HG03066 (cell line): ENCODE measurements at regions not wholly inside any gene's neighbourhood (a gene's known extent, or its start where the extent isn't known, plus 50 kb on each side); places are given as distances from the start of the nearest gene placed in this dataset.

Experiments
- ATAC-seq: cut with Tn5 transposase; IDR thresholded peaks from one replicate; pipeline ENCODE4 v1.9.1; 2021; ENCODE audit warnings: low read depth; ENCODE audit not compliant: unreplicated experiment

- ATAC-seq, result no peak
Observed at GRCh38 chr2:209323738-209324137, 100.1 kb upstream of the MAP2 start.

GRCh38 chr2:209324281-209324680 is 99.6 kb upstream of the MAP2 start:
- no peak for ATAC-seq

- ATAC-seq, result no peak
Observed at GRCh38 chr2:209331291-209331844, 92.5 kb upstream of the MAP2 start.

- peak; percentile 89 for ATAC-seq
Observed at GRCh38 chr2:209334188-209335017, 89.4 kb upstream of the MAP2 start.

- ATAC-seq, result no peak
Observed at GRCh38 chr2:209340522-209340921, 83.3 kb upstream of the MAP2 start.

- no peak for ATAC-seq
Observed at GRCh38 chr2:209344349-209344748, 79.5 kb upstream of the MAP2 start.

- ATAC-seq, result no peak
Observed at GRCh38 chr2:209348433-209348832, 75.4 kb upstream of the MAP2 start.

- no peak for ATAC-seq
Observed at GRCh38 chr2:209351636-209352035, 72.2 kb upstream of the MAP2 start.

GRCh38 chr2:209358992-209359391 is 64.9 kb upstream of the MAP2 start:
- no peak for ATAC-seq

- ATAC-seq, result no peak
Observed at GRCh38 chr2:209367075-209367747, 56.6 kb upstream of the MAP2 start.

GRCh38 chr2:209368406-209368805 is 55.4 kb upstream of the MAP2 start:
- ATAC-seq, result no peak

- ATAC-seq, result no peak
Observed at GRCh38 chr2:209368914-209369313, 54.9 kb upstream of the MAP2 start.

GRCh38 chr2:209369656-209370055 is 54.2 kb upstream of the MAP2 start:
- ATAC-seq, result no peak

GRCh38 chr2:209371407-209371806 is 52.4 kb upstream of the MAP2 start:
- no peak for ATAC-seq
